Kidney (tissue), 13 donors: ENCODE measurements at regions not wholly inside any gene's neighbourhood (a gene's known extent, or its start where the extent isn't known, plus 50 kb on each side); places are given as distances from the start of the nearest gene placed in this dataset.

Experiments
- DNase-seq, 5 donors: peaks; one replicate each; pipeline ENCODE4 v3.0.0-alpha.2; 2013 to 2020
- FAIRE-seq: peaks from 2 replicates; lab custom pipeline; 2012; peaks lifted over from hg19 to GRCh38; lab: Jason Lieb, UNC
- H3K27ac ChIP-seq, 2 donors: one replicate each; pipeline ENCODE4 v1.7.0; 2013; ENCODE audit warnings: low read depth in 2 of 2, low read length in 2 of 2, inconsistent platforms in 1 of 2
- H3K27me3 ChIP-seq: one replicate; pipeline ENCODE4 v1.7.1; 2013; ENCODE audit warnings: low read length, inconsistent platforms; ENCODE audit not compliant: control insufficient read depth, insufficient read depth
- H3K36me3 ChIP-seq, 3 donors: one replicate each; pipeline versions ENCODE4 v1.7.0 to v1.7.1; 2013; ENCODE audit warnings: low read length in 3 of 3, control low read depth in 1 of 3, inconsistent platforms in 1 of 3; ENCODE audit not compliant: insufficient read depth in 3 of 3, control insufficient read depth in 2 of 3
- H3K4me1 ChIP-seq, 3 donors: one replicate each; pipeline versions ENCODE4 v1.7.0 to v1.7.1; 2013; ENCODE audit warnings: low read length in 3 of 3, inconsistent platforms in 1 of 3, low read depth in 1 of 3; ENCODE audit not compliant: control insufficient read depth in 2 of 3, insufficient read depth in 2 of 3
- H3K4me3 ChIP-seq, 3 donors: one replicate each; pipeline versions ENCODE4 v1.7.0 to v1.8.1; 2013; ENCODE audit warnings: low read length in 3 of 3, control low read depth in 1 of 3, inconsistent platforms in 1 of 3
- H3K9ac ChIP-seq, 3 donors: one replicate each; pipeline versions ENCODE4 v1.7.0 to v1.7.1; 2013; ENCODE audit warnings: low read length in 3 of 3, control low read depth in 1 of 3, inconsistent platforms in 1 of 3
- H3K9me3 ChIP-seq, 3 donors: one replicate each; pipeline versions ENCODE4 v1.7.0 to v1.7.1; 2013; ENCODE audit warnings: low read length in 3 of 3, control low read depth in 1 of 3, inconsistent platforms in 1 of 3; ENCODE audit not compliant: control insufficient read depth in 2 of 3, insufficient read depth in 1 of 3
- intact Hi-C: fragments of 100-400 bp; cut with DNase I; formaldehyde crosslinking; loops from one replicate; pipeline ENCODE4 v1.11.1; 2022
- TF ChIP-seq, protein P1 (sequence below): IDR thresholded peaks from 3 replicates; pipeline ENCODE4 v1.5.1; 2012; ENCODE audit warnings: mild to moderate bottlenecking, moderate library complexity, borderline replicate concordance; ENCODE audit not compliant: insufficient read depth; ENCODE audit errors: extremely low read depth
- donor health status: control.
- donor health status: control.
- donor health status: control.
- donor health status: control.
- donor health status: control.
- donor health status: DM: yes; HTN: yes; CAD: no.
- donor health status: Normal renal cell carcinoma (clear cell type).

DNA sequence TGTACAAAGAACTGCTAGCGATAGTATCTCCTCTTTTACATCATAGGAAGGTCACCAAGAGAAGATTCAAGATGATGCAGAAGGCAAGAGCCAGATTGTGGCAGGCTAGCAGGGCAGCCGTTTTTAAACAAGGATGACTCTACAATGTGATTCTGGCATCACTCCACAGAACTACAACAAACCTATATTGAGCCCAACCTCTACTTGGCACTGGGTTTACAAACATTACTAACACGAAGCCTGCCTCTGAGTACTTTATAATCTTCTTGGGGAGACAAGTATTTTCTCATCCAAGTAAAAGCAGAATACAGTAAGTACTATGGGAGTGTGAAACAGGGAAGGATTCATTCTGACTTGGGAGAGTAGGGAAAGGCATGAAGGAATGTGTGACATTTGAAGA is 448.6 kb downstream of the ZNF608 start:
- no peaks in the 10 kb centered on the region for H3K36me3 ChIP-seq
- H3K9ac ChIP-seq: no peak overlapping the region
- intact Hi-C loops: no loop called here
- no peaks in the 10 kb centered on the region for H3K27me3 ChIP-seq
- DNase-seq (no peak), FAIRE-seq (no peak)
- no peak overlapping the region for H3K4me3 ChIP-seq
- no peaks in the 10 kb centered on the region for H3K4me1 ChIP-seq
- H3K9me3 ChIP-seq: no peaks in the 10 kb centered on the region
- no peak overlapping the region for H3K27ac ChIP-seq
- TF ChIP-seq, protein P1, sequence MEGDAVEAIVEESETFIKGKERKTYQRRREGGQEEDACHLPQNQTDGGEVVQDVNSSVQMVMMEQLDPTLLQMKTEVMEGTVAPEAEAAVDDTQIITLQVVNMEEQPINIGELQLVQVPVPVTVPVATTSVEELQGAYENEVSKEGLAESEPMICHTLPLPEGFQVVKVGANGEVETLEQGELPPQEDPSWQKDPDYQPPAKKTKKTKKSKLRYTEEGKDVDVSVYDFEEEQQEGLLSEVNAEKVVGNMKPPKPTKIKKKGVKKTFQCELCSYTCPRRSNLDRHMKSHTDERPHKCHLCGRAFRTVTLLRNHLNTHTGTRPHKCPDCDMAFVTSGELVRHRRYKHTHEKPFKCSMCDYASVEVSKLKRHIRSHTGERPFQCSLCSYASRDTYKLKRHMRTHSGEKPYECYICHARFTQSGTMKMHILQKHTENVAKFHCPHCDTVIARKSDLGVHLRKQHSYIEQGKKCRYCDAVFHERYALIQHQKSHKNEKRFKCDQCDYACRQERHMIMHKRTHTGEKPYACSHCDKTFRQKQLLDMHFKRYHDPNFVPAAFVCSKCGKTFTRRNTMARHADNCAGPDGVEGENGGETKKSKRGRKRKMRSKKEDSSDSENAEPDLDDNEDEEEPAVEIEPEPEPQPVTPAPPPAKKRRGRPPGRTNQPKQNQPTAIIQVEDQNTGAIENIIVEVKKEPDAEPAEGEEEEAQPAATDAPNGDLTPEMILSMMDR: no peak

- FAIRE-seq (no peak), DNase-seq (no peak)
- intact Hi-C loops: no loop called here
- Histone ChIP-seq H3K9ac (no peak overlapping the region), H3K36me3 (no peaks in the 10 kb centered on the region), H3K4me1 (no peaks in the 10 kb centered on the region), H3K9me3 (no peaks in the 10 kb centered on the region), H3K27me3 (no peaks in the 10 kb centered on the region), H3K4me3 (no peak overlapping the region), H3K27ac (no peak overlapping the region)
- TF ChIP-seq, protein P1: no peak
Observed at GRCh38 chr5:124292322-124292855, 454.1 kb downstream of the ZNF608 start.

GRCh38 chr5:124289641-124290311 is 456.7 kb downstream of the ZNF608 start:
- Histone ChIP-seq H3K4me1 (no peaks in the 10 kb centered on the region), H3K27me3 (no peaks in the 10 kb centered on the region), H3K27ac (no peak overlapping the region), H3K9ac (no peak overlapping the region), H3K9me3 (no peaks in the 10 kb centered on the region), H3K36me3 (no peaks in the 10 kb centered on the region), H3K4me3 (no peak overlapping the region)
- FAIRE-seq: no peak
- TF ChIP-seq, protein P1: no peak
- DNase-seq: peak in 4 of 5 donors; percentile 59 to 85 (median 74)
- intact Hi-C loops: no loop called here

DNA sequence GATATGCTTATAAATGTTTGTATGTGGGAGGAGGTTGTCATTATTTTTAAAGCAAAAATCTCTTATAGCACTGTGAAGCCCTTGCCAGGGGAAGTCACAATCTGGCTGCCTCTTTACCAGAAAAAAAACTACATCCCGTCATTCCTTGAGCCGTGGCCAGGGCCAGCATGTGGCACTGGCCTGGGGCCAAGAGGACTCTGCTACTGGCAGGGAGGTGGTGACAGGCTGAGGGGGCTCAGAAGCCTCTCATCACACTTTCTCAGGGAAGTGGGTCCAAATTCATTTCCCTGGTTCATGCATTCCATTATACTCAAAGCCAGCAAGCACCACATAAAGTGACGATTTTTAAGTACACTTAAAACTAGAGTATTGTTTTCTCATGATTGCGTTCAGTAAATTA is 457.3 kb downstream of the ZNF608 start:
- no peak overlapping the region for H3K9ac ChIP-seq
- no peaks in the 10 kb centered on the region for H3K4me1 ChIP-seq
- intact Hi-C loops: no loop called here
- H3K4me3 ChIP-seq: no peak overlapping the region
- no peaks in the 10 kb centered on the region for H3K9me3 ChIP-seq
- H3K27me3 ChIP-seq: no peaks in the 10 kb centered on the region
- TF ChIP-seq, protein P1: no peak
- H3K36me3 ChIP-seq: no peaks in the 10 kb centered on the region
- DNase-seq (peak in 1 of 5 donors; percentile 20), FAIRE-seq (no peak)
- no peak overlapping the region for H3K27ac ChIP-seq
